ENCODE measurements at regions not wholly inside any gene's neighbourhood (a gene's known extent, or its start where the extent isn't known, plus 50 kb on each side); places are given as distances from the start of the nearest gene placed in this dataset.

GRCh38 chrX:139058831-139059495 is 347.4 kb upstream of the FGF13 start:
- ChIA-PET CTCF (no interaction called here), POLR2A (no interaction called here)
- no peak overlapping the region for H3K4me3 ChIP-seq (ENCODE audit: low read depth, low read length)
- no peak for TF ChIP-seq CTCF (IDR thresholded peaks at IDR 0.05; ENCODE audit: insufficient read depth, low read length, missing control alignments)
- no peak for DNase-seq (ENCODE audit: low read depth, low spot score)

GRCh38 chrX:139052461-139052860 is 340.9 kb upstream of the FGF13 start:
- ChIA-PET CTCF (no interaction called here), POLR2A (no interaction called here)
- H3K4me3 ChIP-seq (ENCODE audit: low read depth, low read length), result no peak overlapping the region
- DNase-seq (ENCODE audit: low read depth, low spot score), result no peak
- no peak for TF ChIP-seq CTCF (IDR thresholded peaks at IDR 0.05; ENCODE audit: insufficient read depth, low read length, missing control alignments)

GRCh38 chrX:139049465-139049864 is 337.9 kb upstream of the FGF13 start:
- CTCF ChIA-PET, result no interaction called here
- POLR2A ChIA-PET, result no interaction called here
- no peak for DNase-seq (ENCODE audit: low read depth, low spot score)
- no peak for TF ChIP-seq CTCF (IDR thresholded peaks at IDR 0.05; ENCODE audit: insufficient read depth, low read length, missing control alignments)
- no peak overlapping the region for H3K4me3 ChIP-seq (ENCODE audit: low read depth, low read length)

GRCh38 chrX:139044680-139045079 is 333.2 kb upstream of the FGF13 start:
- TF ChIP-seq CTCF (IDR thresholded peaks at IDR 0.05; ENCODE audit: insufficient read depth, low read length, missing control alignments), result no peak
- no peak overlapping the region for H3K4me3 ChIP-seq (ENCODE audit: low read depth, low read length)
- ChIA-PET CTCF (no interaction called here), POLR2A (no interaction called here)
- DNase-seq (ENCODE audit: low read depth, low spot score), result no peak

- TF ChIP-seq CTCF (IDR thresholded peaks at IDR 0.05; ENCODE audit: insufficient read depth, low read length, missing control alignments), result no peak
- H3K4me3 ChIP-seq (ENCODE audit: low read depth, low read length), result no peak overlapping the region
- POLR2A ChIA-PET, result no interaction called here
- no peak for DNase-seq (ENCODE audit: low read depth, low spot score)
- CTCF ChIA-PET, result no interaction called here
Measured at GRCh38 chrX:139039041-139039440, 327.5 kb upstream of the FGF13 start.

- no peak for DNase-seq (ENCODE audit: low read depth, low spot score)
- H3K4me3 ChIP-seq (ENCODE audit: low read depth, low read length), result no peak overlapping the region
- no peak for TF ChIP-seq CTCF (IDR thresholded peaks at IDR 0.05; ENCODE audit: insufficient read depth, low read length, missing control alignments)
- POLR2A ChIA-PET, result no interaction called here
- CTCF ChIA-PET, result no interaction called here
Measured at GRCh38 chrX:139026811-139027210, 315.3 kb upstream of the FGF13 start.
